Ascending aorta (tissue), 2 donors: ENCODE measurements at regions not wholly inside any gene's neighbourhood (a gene's known extent, or its start where the extent isn't known, plus 50 kb on each side); places are given as distances from the start of the nearest gene placed in this dataset.
"Not testable (repeated sequence)": the region's sequence is repeated elsewhere in the genome, so short reads cannot be mapped to it uniquely, and the experiment has no call there.

ENCODE experiments used
- DNase-seq, 2 donors: peaks; one replicate each; pipeline ENCODE4 v3.0.0-alpha.2; 2019; ENCODE audit warnings: low spot score in 2 of 2
- H3K27ac ChIP-seq, 2 donors: fragments of 200-600 bp; sonication (generic); one replicate each; pipeline ENCODE4 v1.5.1; 2016 to 2017; ENCODE audit warnings: mild to moderate bottlenecking in 1 of 2
- H3K27me3 ChIP-seq: fragments of 200-600 bp; sonication (generic); one replicate; pipeline ENCODE4 v1.5.1; 2017
- H3K36me3 ChIP-seq, 2 donors: fragments of 200-600 bp; sonication (generic); one replicate each; pipeline ENCODE4 v1.5.1; 2016
- H3K4me1 ChIP-seq, 2 donors: fragments of 200-600 bp; sonication (generic); one replicate each; pipeline ENCODE4 v1.5.1; 2016 to 2017; ENCODE audit warnings: mild to moderate bottlenecking in 1 of 2
- H3K4me3 ChIP-seq, 2 donors: fragments of 200-600 bp; sonication (generic); one replicate each; pipeline ENCODE4 v1.5.1; 2016 to 2017; ENCODE audit warnings: mild to moderate bottlenecking in 1 of 2
- H3K9me3 ChIP-seq, 2 donors: fragments of 200-600 bp; sonication (generic); one replicate each; pipeline ENCODE4 v1.5.1; 2016
- CTCF ChIP-seq, 3 experiments: fragments of 200-600 bp in 2 of 3; fragments of 450-650 bp in 1 of 3; sonication (generic) in 2 of 3; IDR thresholded peaks; one replicate each; pipeline ENCODE4 v1.5.1; 2016 to 2019; ENCODE audit warnings: antibody characterized with exemption in 3 of 3, mild to moderate bottlenecking in 1 of 3, moderate library complexity in 1 of 3
- intact Hi-C: fragments of 100-400 bp; cut with DNase I; formaldehyde crosslinking; loops from one replicate; pipeline ENCODE4 v1.15.1; 2023

GRCh38 chr10:45235260-45235769, 80.1 kb downstream of the OR13A1 start:
- H3K4me1 ChIP-seq, H3K27ac ChIP-seq, H3K9me3 ChIP-seq, H3K36me3 ChIP-seq, H3K27me3 ChIP-seq, H3K4me3 ChIP-seq: not testable (repeated sequence)
- TF ChIP-seq CTCF (IDR thresholded peaks at IDR 0.05): peak; percentile 48 to 67 (median 59)
- intact Hi-C loops: loop anchor here (10.0 kb wide), 1 partner anchor 301 kb away; no protein-coding TSS in a partner anchor
- DNase-seq: peak in 1 of 2 donors; percentile 68

GRCh38 chr10:45235798-45236220, 79.6 kb downstream of the OR13A1 start:
- H3K36me3 ChIP-seq: no peaks in the 10 kb centered on the region
- H3K9me3 ChIP-seq: no peaks in the 10 kb centered on the region
- TF ChIP-seq CTCF (IDR thresholded peaks at IDR 0.05): no peak
- peaks cover 0 to 5% of the 10 kb centered on the region in 2 donors for H3K4me1 ChIP-seq
- no peak overlapping the region for H3K4me3 ChIP-seq
- no peak overlapping the region for H3K27ac ChIP-seq
- no peaks in the 10 kb centered on the region for H3K27me3 ChIP-seq
- intact Hi-C loops: loop anchor here (2.0 to 10.0 kb wide), 2 partner anchors 301 to 359 kb away; no protein-coding TSS in a partner anchor
- no peak for DNase-seq

GRCh38 chr10:45238896-45239295, 76.5 kb downstream of the OR13A1 start:
- H3K36me3 ChIP-seq: no peaks in the 10 kb centered on the region
- no peaks in the 10 kb centered on the region for H3K9me3 ChIP-seq
- peaks cover 0 to 5% of the 10 kb centered on the region in 2 donors for H3K4me1 ChIP-seq
- no peak for DNase-seq
- intact Hi-C loops: loop anchor here (10.0 kb wide), 1 partner anchor 304 kb away; no protein-coding TSS in a partner anchor
- no peaks in the 10 kb centered on the region for H3K27me3 ChIP-seq
- no peak overlapping the region for H3K27ac ChIP-seq
- no peak overlapping the region for H3K4me3 ChIP-seq
- no peak for TF ChIP-seq CTCF (IDR thresholded peaks at IDR 0.05)

- no peak for DNase-seq
- H3K4me1 ChIP-seq: peaks cover 0 to 5% of the 10 kb centered on the region in 2 donors
- TF ChIP-seq CTCF (IDR thresholded peaks at IDR 0.05): no peak
- H3K4me3 ChIP-seq: no peak overlapping the region
- no peaks in the 10 kb centered on the region for H3K36me3 ChIP-seq
- no peak overlapping the region for H3K27ac ChIP-seq
- H3K27me3 ChIP-seq: no peaks in the 10 kb centered on the region
- H3K9me3 ChIP-seq: no peaks in the 10 kb centered on the region
- intact Hi-C loops: loop anchor here (10.0 kb wide), 1 partner anchor 305 kb away; no protein-coding TSS in a partner anchor
Measured at GRCh38 chr10:45239642-45240041, 75.8 kb downstream of the OR13A1 start.

- Histone ChIP-seq H3K36me3 (no peaks in the 10 kb centered on the region), H3K27ac (no peak overlapping the region), H3K4me1 (no peaks in the 10 kb centered on the region), H3K27me3 (no peaks in the 10 kb centered on the region), H3K9me3 (no peaks in the 10 kb centered on the region), H3K4me3 (no peak overlapping the region)
- no peak for DNase-seq
- no peak for TF ChIP-seq CTCF (IDR thresholded peaks at IDR 0.05)
- intact Hi-C loops: no loop called here
Measured at GRCh38 chr10:45241865-45242520, 73.4 kb downstream of the OR13A1 start.
